Activated CD4-positive, alpha-beta T cell treated with anti-CD3 and anti-CD28 coated beads, Interleukin-2, amount 10 ng/mL, durations not matched to agents 24 days and 14 days (primary cell): ENCODE measurements at regions not wholly inside any gene's neighbourhood (a gene's known extent, or its start where the extent isn't known, plus 50 kb on each side); places are given as distances from the start of the nearest gene placed in this dataset.

ENCODE experiments used
- DNase-seq: peaks from one replicate; pipeline ENCODE4 v3.0.0; 2022
- H3K27ac Mint-ChIP-seq: one replicate; pipeline ENCODE4 v1.8.0; 2022; ENCODE audit warnings: mild to moderate bottlenecking, mixed read lengths
- H3K27me3 Mint-ChIP-seq: one replicate; pipeline ENCODE4 v1.8.0; 2022; ENCODE audit warnings: mixed read lengths
- H3K36me3 Mint-ChIP-seq: one replicate; pipeline ENCODE4 v1.8.0; 2022; ENCODE audit warnings: low read depth, mild to moderate bottlenecking, mixed read lengths
- H3K4me1 Mint-ChIP-seq: one replicate; pipeline ENCODE4 v1.8.0; 2021; ENCODE audit warnings: mixed read lengths
- H3K4me3 Mint-ChIP-seq: one replicate; pipeline ENCODE4 v1.8.0; 2022; ENCODE audit warnings: mild to moderate bottlenecking, moderate library complexity, mixed read lengths
- H3K9me3 Mint-ChIP-seq: one replicate; pipeline ENCODE4 v1.8.0; 2021; ENCODE audit warnings: mixed read lengths
- intact Hi-C: fragments of 100-400 bp; cut with micrococcal nuclease; formaldehyde crosslinking; loops from one replicate; pipeline ENCODE4 v1.15.1; 2023

DNA sequence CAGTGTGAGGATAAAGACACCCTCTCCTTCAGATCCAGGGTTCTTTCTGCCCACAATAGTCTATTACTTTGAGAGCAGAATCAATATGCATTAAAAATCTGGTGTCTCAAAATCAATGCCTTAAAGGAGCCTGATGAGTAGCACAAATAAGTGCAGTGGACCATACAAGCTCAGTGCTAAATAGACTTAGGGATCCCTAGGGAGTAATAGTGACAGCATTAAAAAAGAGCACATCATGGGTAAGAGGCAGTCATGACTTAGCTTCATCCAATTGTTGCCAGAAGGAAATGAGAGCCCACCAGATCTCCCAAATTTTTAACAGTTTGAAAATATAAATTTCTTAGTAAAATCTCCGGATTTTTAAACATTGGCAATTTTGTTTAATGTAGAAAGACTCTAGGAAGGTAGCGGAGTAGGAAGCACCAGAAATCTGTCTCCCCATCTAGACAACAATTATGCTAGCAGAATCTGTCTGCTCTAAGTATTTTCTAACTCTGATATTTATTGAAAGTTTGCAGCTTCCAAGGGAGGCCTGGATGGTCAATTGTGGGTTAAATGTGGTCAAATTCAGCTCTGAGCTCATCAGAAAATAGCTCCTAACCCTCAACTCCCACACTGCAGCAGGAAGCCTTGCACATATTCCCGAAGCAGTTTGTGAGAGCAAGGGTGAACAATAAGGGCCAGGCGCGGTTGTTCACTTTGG lies 443.9 kb downstream of the TLE1 start:
- no peaks in the 10 kb centered on the region for H3K4me1 Mint-ChIP-seq
- DNase-seq = no peak
- no peak overlapping the region for H3K27ac Mint-ChIP-seq
- H3K9me3 Mint-ChIP-seq = no peaks in the 10 kb centered on the region
- intact Hi-C loops = no loop called here
- H3K4me3 Mint-ChIP-seq = no peak overlapping the region
- no peaks in the 10 kb centered on the region for H3K27me3 Mint-ChIP-seq
- no peaks in the 10 kb centered on the region for H3K36me3 Mint-ChIP-seq

DNA sequence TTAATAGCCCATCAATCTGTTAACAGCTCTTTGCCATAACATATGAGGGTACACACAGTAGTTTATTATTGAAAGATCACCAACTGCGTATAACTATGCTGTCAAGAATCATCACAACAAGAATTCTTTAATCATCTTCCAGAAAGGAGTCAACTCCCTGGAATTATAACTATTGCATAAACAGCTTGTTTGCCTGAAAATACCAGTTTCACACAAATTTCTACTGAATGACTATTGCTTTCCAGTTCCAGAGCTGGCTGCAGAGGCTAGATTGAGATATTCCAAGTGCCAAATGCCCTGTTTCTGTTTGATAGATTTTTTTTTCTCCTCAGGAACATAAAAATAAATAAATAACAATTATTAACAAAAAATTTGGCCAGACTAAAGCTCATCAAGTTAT lies 444.7 kb downstream of the TLE1 start:
- no peaks in the 10 kb centered on the region for H3K36me3 Mint-ChIP-seq
- no peaks in the 10 kb centered on the region for H3K27me3 Mint-ChIP-seq
- H3K4me1 Mint-ChIP-seq = no peaks in the 10 kb centered on the region
- H3K27ac Mint-ChIP-seq = no peak overlapping the region
- no peak overlapping the region for H3K4me3 Mint-ChIP-seq
- H3K9me3 Mint-ChIP-seq = no peaks in the 10 kb centered on the region
- intact Hi-C loops = no loop called here
- no peak for DNase-seq

DNA sequence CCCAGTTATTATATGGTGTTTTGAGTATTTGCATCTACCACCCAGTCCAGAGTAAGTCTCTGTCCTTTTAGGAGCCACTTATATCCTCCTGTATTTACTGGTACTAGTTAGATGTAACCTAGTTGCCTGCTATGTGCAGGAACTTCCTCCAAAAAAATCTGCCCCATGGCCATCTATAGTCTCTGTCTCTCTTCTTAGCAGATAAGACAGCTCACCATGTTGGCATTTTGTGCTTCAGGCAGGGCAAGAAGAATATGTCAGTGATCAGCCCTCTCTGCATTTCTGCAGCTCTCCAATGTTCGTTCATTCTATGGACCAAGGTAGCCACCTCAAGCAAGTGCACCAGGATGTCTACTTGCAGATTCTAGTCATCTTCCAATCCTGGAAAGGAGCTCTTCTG lies 446.5 kb downstream of the TLE1 start:
- H3K36me3 Mint-ChIP-seq = no peaks in the 10 kb centered on the region
- intact Hi-C loops = no loop called here
- no peaks in the 10 kb centered on the region for H3K9me3 Mint-ChIP-seq
- no peaks in the 10 kb centered on the region for H3K27me3 Mint-ChIP-seq
- H3K4me1 Mint-ChIP-seq = no peaks in the 10 kb centered on the region
- no peak for DNase-seq
- H3K4me3 Mint-ChIP-seq = no peak overlapping the region
- H3K27ac Mint-ChIP-seq = no peak overlapping the region

DNA sequence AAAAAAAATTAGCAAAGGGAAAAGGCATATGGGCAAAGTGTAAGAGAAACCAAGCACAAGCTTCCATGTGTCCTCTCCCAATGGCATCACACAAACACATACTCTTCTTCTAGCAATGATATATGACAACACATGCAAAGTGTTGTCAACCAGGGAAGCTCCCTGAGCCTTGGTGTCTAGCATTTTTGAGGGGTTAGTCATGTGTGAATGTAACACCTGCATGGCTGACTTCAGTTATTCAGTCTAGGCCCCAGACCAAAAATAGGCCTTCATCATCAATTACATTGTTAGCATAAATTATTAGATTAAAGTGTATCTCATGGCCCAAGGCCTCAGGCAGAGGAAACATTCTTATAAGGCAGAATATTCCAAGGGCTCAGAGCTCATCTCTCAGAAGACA lies 450.0 kb downstream of the TLE1 start:
- Mint-ChIP-seq H3K4me3 (no peak overlapping the region), H3K27me3 (no peaks in the 10 kb centered on the region), H3K4me1 (no peaks in the 10 kb centered on the region), H3K9me3 (no peaks in the 10 kb centered on the region), H3K27ac (no peak overlapping the region), H3K36me3 (no peaks in the 10 kb centered on the region)
- DNase-seq = no peak
- intact Hi-C loops = no loop called here

DNA sequence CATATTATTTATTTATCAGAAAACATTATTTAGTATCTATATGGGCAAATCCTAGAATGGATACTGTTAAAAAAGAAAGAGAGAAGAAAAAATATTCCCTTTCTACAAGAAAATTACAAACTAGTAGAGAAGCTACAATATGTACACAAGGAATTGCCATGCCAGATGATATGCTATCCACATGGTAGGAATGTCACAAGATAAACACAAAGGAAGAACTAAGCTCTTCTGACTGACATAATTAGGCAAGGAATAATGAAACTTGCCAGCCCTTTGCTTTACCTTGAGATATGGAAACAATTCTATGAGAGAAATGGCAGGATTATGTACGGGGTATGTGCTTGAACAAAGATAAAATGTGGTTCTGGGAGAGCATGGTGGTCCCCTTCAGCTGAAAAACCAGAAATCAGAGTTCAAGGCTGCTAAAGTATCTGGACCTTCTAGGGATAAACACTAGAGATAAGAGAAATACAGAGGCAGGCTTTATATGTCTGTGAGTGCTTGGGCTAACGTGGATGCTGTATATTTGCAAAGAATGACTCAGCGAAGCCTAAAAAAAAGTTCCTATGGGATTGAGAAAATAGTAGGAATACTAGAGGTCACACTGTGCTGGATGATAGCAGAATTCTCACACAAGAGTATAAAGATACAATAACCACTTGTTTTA lies 451.6 kb downstream of the TLE1 start:
- no peak for DNase-seq
- Mint-ChIP-seq H3K9me3 (no peaks in the 10 kb centered on the region), H3K4me1 (no peaks in the 10 kb centered on the region), H3K27ac (no peak overlapping the region), H3K4me3 (no peak overlapping the region), H3K27me3 (no peaks in the 10 kb centered on the region), H3K36me3 (no peaks in the 10 kb centered on the region)
- intact Hi-C loops = no loop called here

DNA sequence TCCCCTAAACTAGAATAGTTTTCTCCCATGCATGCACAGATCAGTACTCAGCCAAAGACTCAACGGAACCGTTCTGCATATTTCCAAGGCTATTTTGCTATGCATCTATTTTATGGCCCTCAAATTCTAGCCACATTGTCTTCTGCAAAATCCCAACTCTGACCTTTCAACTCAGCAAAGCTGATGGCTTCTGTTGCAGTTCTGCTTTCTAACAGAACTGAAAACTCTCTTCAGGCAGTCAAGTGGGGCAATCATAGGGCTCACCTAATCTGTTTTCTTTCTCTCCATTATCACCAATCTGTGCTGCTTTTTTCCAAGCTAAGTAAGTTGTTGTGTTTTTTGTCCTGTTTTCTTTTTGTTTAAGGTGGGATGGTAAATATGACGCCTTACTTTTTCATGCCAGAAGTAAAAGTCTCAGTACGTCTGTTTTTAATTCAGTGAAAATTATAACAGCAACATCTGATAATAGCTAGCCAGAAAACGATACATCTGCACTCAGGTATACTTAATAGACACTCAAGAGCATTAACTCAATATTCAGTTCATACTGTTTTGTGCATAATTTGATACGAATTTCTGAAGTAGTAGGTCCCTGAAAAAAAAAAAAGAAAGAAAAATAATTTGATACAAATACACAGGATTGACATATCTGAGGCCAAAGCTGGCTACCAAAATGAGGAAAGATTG lies 454.3 kb downstream of the TLE1 start:
- intact Hi-C loops = no loop called here
- no peaks in the 10 kb centered on the region for H3K27me3 Mint-ChIP-seq
- no peaks in the 10 kb centered on the region for H3K4me1 Mint-ChIP-seq
- no peaks in the 10 kb centered on the region for H3K36me3 Mint-ChIP-seq
- no peak overlapping the region for H3K27ac Mint-ChIP-seq
- H3K4me3 Mint-ChIP-seq = no peak overlapping the region
- no peaks in the 10 kb centered on the region for H3K9me3 Mint-ChIP-seq
- no peak for DNase-seq

DNA sequence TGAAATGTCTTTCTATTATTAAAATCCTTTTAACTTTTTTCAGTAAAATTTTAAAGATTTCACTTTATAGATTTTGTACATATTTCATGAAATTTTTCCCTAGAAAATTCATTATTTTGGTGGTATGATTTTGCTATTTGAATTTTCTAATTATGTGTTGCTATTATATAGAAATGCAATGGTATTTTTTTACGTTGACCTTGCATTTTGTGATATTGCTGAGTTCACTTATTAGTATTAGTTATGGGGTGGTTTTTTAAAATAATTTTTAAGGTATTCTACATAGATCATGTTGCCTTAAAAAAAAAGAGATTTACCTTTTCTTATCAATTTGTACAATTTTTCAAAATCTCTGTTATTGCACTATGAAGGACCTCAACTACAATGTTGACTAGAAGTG lies 458.3 kb downstream of the TLE1 start:
- intact Hi-C loops = no loop called here
- no peaks in the 10 kb centered on the region for H3K4me1 Mint-ChIP-seq
- no peak overlapping the region for H3K4me3 Mint-ChIP-seq
- H3K36me3 Mint-ChIP-seq = no peaks in the 10 kb centered on the region
- H3K27me3 Mint-ChIP-seq = no peaks in the 10 kb centered on the region
- no peaks in the 10 kb centered on the region for H3K9me3 Mint-ChIP-seq
- no peak for DNase-seq
- no peak overlapping the region for H3K27ac Mint-ChIP-seq

DNA sequence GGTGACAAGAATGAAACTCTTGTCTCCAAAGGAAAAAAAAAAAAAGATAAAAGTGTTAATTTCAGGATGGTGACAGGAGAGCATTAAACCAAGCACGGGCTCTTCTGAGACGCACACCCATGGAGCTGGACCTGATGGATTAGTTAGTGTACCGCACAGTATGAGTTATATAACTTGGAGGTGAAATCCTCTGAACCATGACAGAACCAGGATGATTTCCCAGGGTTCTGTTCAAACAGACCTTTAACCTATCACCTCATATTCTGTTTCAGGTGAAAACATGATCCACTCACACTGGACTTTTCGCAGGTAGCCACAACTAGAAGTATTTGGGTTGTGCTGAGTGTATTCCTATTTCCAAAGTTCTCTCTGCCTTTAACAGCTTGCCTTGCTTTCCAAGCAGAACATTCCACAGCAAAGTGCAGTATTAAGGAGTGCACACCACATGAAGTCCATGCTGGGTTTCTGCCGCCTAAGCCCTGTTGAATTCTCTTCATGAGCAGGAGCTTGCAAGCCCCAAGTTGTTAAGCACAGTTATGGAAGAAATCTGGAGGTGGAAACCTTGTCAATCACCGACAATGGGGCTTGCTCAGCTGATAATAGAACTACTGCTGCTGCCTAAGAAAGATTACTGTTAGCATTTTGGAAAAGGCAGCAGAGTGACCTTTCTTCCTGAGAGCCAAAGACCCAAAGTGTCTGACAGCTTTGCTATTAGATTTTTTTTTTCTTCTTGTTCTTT lies 461.7 kb downstream of the TLE1 start:
- intact Hi-C loops = no loop called here
- no peaks in the 10 kb centered on the region for H3K9me3 Mint-ChIP-seq
- H3K4me3 Mint-ChIP-seq = no peak overlapping the region
- H3K4me1 Mint-ChIP-seq = no peaks in the 10 kb centered on the region
- no peak for DNase-seq
- no peaks in the 10 kb centered on the region for H3K27me3 Mint-ChIP-seq
- H3K27ac Mint-ChIP-seq = no peak overlapping the region
- no peaks in the 10 kb centered on the region for H3K36me3 Mint-ChIP-seq

DNA sequence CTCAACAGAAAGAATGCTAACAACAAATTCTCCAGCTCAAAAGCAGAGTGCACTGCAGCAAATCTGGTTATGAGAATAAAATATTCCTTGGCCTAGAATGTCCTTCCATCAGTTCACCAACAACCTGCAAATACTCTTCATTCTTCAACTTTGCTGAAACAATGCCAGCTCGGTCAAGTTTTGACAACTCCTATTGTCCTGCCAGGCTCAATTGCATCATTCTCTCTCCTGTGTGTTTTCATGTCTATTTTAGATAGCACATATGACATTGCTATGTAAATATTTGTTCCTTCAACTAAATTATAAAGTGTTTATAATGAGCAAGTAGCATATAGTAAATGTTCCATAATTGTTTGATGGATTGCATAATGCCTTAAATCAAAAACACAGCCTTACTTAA lies 463.8 kb downstream of the TLE1 start:
- no peak for DNase-seq
- H3K4me1 Mint-ChIP-seq = no peaks in the 10 kb centered on the region
- H3K36me3 Mint-ChIP-seq = no peaks in the 10 kb centered on the region
- H3K27ac Mint-ChIP-seq = no peak overlapping the region
- H3K27me3 Mint-ChIP-seq = no peaks in the 10 kb centered on the region
- H3K9me3 Mint-ChIP-seq = no peaks in the 10 kb centered on the region
- intact Hi-C loops = no loop called here
- H3K4me3 Mint-ChIP-seq = no peak overlapping the region

DNA sequence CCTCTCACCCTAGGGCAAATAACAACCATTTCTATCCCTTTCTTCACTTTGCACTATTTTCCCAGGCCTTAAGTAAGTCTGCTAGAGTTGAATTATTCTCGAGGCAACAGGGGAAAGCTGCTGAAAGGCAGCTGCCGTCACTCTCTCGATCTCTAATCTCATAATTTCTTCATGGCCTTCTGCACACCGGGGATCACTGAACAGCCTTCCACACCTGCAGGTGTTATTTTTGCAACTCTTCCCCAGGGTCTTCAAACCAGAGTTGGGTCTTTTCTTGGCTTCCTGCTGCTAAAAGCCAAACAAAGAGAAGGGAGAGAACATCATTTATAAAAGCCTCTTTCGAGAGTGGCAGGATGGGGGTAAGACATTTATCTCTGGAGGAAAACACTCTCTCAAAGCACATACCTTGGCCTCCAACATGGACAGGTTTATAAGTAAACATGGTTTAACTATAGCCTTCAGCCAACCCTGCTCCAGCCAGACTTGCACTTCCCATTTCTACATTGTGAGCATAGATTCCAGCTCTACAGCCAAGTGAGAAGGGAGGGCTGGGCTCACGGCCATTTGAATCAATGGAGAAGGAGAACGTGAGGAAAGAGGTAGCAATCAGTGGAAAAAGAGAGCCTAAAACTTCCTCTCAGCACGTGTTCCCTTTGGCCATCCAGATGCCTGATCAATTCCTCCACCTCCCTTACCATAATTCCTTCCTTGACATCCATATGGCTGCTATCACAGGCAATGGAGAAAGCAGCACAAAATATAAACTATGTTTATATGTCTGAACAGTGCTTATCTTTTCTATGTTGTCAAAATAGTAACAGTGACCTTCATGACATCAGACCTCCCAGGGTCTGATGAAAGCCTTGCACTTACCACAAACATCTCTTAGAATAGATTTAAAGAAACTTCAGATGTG lies 464.9 kb downstream of the TLE1 start:
- Mint-ChIP-seq H3K4me1 (no peaks in the 10 kb centered on the region), H3K36me3 (no peaks in the 10 kb centered on the region), H3K4me3 (no peak overlapping the region), H3K9me3 (no peaks in the 10 kb centered on the region), H3K27ac (no peak overlapping the region), H3K27me3 (no peaks in the 10 kb centered on the region)
- intact Hi-C loops = no loop called here
- DNase-seq = no peak

DNA sequence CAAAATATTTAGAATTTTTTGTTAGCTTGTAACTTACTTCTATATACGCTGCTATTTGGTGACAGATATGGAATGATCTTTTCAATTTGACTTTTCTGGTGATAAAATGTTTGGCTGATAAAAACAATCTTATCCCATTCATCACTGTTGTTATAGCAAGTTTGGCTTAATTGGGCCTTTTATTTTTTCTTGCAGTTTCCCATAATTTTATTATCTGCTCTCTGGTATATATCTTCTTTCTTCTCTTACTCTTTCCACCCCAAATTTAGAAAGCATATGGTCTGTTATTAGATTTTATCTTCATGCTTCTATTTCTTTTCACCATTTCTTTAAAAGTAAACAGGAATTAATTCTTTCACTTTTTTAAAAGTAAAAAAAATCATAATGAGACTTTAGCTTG lies 474.4 kb downstream of the TLE1 start:
- no peaks in the 10 kb centered on the region for H3K27me3 Mint-ChIP-seq
- peaks cover 4% of the 10 kb centered on the region for H3K9me3 Mint-ChIP-seq
- no peaks in the 10 kb centered on the region for H3K4me1 Mint-ChIP-seq
- no peaks in the 10 kb centered on the region for H3K36me3 Mint-ChIP-seq
- intact Hi-C loops = no loop called here
- no peak overlapping the region for H3K4me3 Mint-ChIP-seq
- no peak for DNase-seq
- no peak overlapping the region for H3K27ac Mint-ChIP-seq

DNA sequence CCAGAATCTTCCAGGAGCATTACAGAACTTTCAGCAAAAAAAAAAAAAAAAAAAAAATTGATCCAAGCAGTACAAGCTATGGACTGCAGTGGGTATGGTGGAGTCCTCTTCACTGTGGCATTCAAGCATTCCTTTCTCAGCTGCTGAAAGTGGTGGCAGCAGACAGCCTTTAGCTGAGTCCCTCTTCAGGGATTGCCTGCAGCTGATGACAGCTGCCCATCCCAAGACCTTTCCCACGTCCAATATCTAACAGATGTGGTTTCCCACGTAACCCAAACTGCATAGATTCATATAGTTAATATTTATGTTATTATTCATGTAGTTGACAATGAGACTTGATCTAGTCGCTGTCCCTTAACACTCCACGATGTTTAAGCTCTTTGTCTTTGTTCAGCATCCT lies 475.9 kb downstream of the TLE1 start:
- Mint-ChIP-seq H3K9me3 (peaks cover 4% of the 10 kb centered on the region), H3K4me1 (no peaks in the 10 kb centered on the region), H3K27me3 (no peaks in the 10 kb centered on the region), H3K27ac (no peak overlapping the region), H3K4me3 (no peak overlapping the region), H3K36me3 (no peaks in the 10 kb centered on the region)
- intact Hi-C loops = no loop called here
- DNase-seq = no peak

DNA sequence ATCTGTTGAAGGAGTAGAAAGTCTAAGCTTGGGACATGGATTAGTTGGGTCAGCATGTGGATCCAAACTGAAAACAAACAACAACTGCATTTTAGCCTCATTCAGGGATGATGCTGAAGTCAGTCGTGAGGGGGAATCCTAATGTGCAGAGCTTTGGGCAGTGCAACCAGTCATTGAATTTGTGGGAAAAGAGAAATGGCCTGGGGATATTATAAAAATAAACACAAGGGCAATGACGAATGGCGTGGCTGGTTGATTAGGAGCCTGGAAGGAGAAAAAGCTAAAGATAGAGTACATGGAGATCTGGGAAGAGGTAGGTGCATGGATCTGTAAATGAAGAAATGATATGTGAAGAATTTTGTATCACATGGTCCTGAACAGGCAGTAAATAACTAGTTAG lies 477.6 kb downstream of the TLE1 start:
- intact Hi-C loops = no loop called here
- no peak overlapping the region for H3K27ac Mint-ChIP-seq
- H3K4me1 Mint-ChIP-seq = no peaks in the 10 kb centered on the region
- H3K27me3 Mint-ChIP-seq = no peaks in the 10 kb centered on the region
- H3K4me3 Mint-ChIP-seq = no peak overlapping the region
- H3K9me3 Mint-ChIP-seq = peaks cover 4% of the 10 kb centered on the region
- no peaks in the 10 kb centered on the region for H3K36me3 Mint-ChIP-seq
- no peak for DNase-seq
